ENCODE measurements at regions not wholly inside any gene's neighbourhood (a gene's known extent, or its start where the extent isn't known, plus 50 kb on each side); places are given as distances from the start of the nearest gene placed in this dataset.

DNA sequence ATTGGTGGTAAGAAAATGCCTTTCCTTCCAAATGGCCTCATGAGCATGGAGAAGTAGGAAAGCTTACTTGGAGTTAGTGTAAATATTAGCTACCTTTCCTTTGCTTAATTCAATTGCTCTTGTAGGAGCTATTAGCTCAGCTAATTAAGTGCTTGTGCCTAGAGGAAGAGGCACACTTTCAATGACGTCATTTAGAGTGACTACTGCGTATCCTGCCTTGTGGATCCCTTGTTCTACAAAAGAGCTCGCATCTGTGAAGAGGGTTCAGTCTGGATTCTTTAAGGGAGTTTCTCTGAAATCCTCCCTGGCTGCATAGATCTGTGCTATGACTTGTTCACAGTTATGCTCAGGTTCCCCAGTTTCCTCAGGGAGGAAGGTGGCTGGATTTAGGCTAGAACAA lies 122.5 kb upstream of the SPHKAP start:
- TF ChIP-seq, protein P1, sequence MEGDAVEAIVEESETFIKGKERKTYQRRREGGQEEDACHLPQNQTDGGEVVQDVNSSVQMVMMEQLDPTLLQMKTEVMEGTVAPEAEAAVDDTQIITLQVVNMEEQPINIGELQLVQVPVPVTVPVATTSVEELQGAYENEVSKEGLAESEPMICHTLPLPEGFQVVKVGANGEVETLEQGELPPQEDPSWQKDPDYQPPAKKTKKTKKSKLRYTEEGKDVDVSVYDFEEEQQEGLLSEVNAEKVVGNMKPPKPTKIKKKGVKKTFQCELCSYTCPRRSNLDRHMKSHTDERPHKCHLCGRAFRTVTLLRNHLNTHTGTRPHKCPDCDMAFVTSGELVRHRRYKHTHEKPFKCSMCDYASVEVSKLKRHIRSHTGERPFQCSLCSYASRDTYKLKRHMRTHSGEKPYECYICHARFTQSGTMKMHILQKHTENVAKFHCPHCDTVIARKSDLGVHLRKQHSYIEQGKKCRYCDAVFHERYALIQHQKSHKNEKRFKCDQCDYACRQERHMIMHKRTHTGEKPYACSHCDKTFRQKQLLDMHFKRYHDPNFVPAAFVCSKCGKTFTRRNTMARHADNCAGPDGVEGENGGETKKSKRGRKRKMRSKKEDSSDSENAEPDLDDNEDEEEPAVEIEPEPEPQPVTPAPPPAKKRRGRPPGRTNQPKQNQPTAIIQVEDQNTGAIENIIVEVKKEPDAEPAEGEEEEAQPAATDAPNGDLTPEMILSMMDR (IDR thresholded peaks at IDR 0.05; ENCODE audit: insufficient read depth, low read length), result no peak
- TF ChIP-seq, protein P2, sequence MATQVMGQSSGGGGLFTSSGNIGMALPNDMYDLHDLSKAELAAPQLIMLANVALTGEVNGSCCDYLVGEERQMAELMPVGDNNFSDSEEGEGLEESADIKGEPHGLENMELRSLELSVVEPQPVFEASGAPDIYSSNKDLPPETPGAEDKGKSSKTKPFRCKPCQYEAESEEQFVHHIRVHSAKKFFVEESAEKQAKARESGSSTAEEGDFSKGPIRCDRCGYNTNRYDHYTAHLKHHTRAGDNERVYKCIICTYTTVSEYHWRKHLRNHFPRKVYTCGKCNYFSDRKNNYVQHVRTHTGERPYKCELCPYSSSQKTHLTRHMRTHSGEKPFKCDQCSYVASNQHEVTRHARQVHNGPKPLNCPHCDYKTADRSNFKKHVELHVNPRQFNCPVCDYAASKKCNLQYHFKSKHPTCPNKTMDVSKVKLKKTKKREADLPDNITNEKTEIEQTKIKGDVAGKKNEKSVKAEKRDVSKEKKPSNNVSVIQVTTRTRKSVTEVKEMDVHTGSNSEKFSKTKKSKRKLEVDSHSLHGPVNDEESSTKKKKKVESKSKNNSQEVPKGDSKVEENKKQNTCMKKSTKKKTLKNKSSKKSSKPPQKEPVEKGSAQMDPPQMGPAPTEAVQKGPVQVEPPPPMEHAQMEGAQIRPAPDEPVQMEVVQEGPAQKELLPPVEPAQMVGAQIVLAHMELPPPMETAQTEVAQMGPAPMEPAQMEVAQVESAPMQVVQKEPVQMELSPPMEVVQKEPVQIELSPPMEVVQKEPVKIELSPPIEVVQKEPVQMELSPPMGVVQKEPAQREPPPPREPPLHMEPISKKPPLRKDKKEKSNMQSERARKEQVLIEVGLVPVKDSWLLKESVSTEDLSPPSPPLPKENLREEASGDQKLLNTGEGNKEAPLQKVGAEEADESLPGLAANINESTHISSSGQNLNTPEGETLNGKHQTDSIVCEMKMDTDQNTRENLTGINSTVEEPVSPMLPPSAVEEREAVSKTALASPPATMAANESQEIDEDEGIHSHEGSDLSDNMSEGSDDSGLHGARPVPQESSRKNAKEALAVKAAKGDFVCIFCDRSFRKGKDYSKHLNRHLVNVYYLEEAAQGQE (IDR thresholded peaks at IDR 0.05; ENCODE audit: insufficient replicate concordance, low read depth), result no peak

All from HL-60 (cell line).